ENCODE measurements at regions not wholly inside any gene's neighbourhood (a gene's known extent, or its start where the extent isn't known, plus 50 kb on each side); places are given as distances from the start of the nearest gene placed in this dataset.

GRCh38 chr3:68186733-68187132, 532.3 kb upstream of the SUCLG2 start:
- no peak overlapping the region for H3K4me3 ChIP-seq (ENCODE audit: low read depth, low read length)
- no peak for TF ChIP-seq CTCF (IDR thresholded peaks at IDR 0.05; ENCODE audit: low read depth, low read length)

GRCh38 chr3:68176600-68176999, 522.2 kb upstream of the SUCLG2 start:
- H3K4me3 ChIP-seq (ENCODE audit: low read depth, low read length): no peak overlapping the region
- no peak for TF ChIP-seq CTCF (IDR thresholded peaks at IDR 0.05; ENCODE audit: low read depth, low read length)

GRCh38 chr3:68173012-68173634, 518.7 kb upstream of the SUCLG2 start:
- H3K4me3 ChIP-seq (ENCODE audit: low read depth, low read length): no peak overlapping the region
- no peak for TF ChIP-seq CTCF (IDR thresholded peaks at IDR 0.05; ENCODE audit: low read depth, low read length)

- TF ChIP-seq CTCF (IDR thresholded peaks at IDR 0.05; ENCODE audit: low read depth, low read length): no peak
- no peak overlapping the region for H3K4me3 ChIP-seq (ENCODE audit: low read depth, low read length)
These were observed 517.6 kb upstream of the SUCLG2 start for GRCh38 chr3:68172039-68172438.

GRCh38 chr3:68163968-68164367, 509.6 kb upstream of the SUCLG2 start:
- TF ChIP-seq CTCF (IDR thresholded peaks at IDR 0.05; ENCODE audit: low read depth, low read length): no peak
- no peak overlapping the region for H3K4me3 ChIP-seq (ENCODE audit: low read depth, low read length)

GRCh38 chr3:68163062-68163461, 508.6 kb upstream of the SUCLG2 start:
- TF ChIP-seq CTCF (IDR thresholded peaks at IDR 0.05; ENCODE audit: low read depth, low read length): no peak
- H3K4me3 ChIP-seq (ENCODE audit: low read depth, low read length): no peak overlapping the region

GRCh38 chr3:68162644-68163043, 508.2 kb upstream of the SUCLG2 start:
- H3K4me3 ChIP-seq (ENCODE audit: low read depth, low read length): no peak overlapping the region
- no peak for TF ChIP-seq CTCF (IDR thresholded peaks at IDR 0.05; ENCODE audit: low read depth, low read length)
